Left lung (tissue), 4 donors: ENCODE measurements at regions not wholly inside any gene's neighbourhood (a gene's known extent, or its start where the extent isn't known, plus 50 kb on each side); places are given as distances from the start of the nearest gene placed in this dataset.

Experiments
- ATAC-seq: fragments of 200-7000 bp; cut with Tn5 transposase; one replicate; pipeline ENCODE4 v1.9.1; 2020; ENCODE audit warnings: moderate library complexity
- DNase-seq, 4 donors: peaks; one replicate each; pipeline ENCODE4 v3.0.0-alpha.2; 2013 to 2020
- H3K27ac ChIP-seq, 2 donors: fragments of 200-600 bp; sonication (generic) in 1 of 2; one replicate each; pipeline versions ENCODE4 v1.5.0 to v1.8.0; 2020 to 2021
- H3K27me3 ChIP-seq, 2 donors: fragments of 200-600 bp; sonication (generic) in 1 of 2; one replicate each; pipeline versions ENCODE4 v1.5.0 to v1.8.0; 2020 to 2021
- H3K36me3 ChIP-seq, 2 donors: fragments of 200-600 bp; sonication (generic) in 1 of 2; one replicate each; pipeline versions ENCODE4 v1.5.0 to v1.8.0; 2020 to 2021
- H3K4me1 ChIP-seq, 2 donors: fragments of 200-600 bp; one replicate each; pipeline ENCODE4 v1.8.0; 2021
- H3K4me3 ChIP-seq, 2 donors: fragments of 200-600 bp; sonication (generic) in 1 of 2; one replicate each; pipeline versions ENCODE4 v1.5.0 to v1.8.0; 2020 to 2021; ENCODE audit warnings: mild to moderate bottlenecking in 1 of 2
- H3K9me3 ChIP-seq, 2 donors: fragments of 200-600 bp; sonication (generic) in 1 of 2; one replicate each; pipeline versions ENCODE4 v1.5.0 to v1.8.0; 2020 to 2021
- CTCF ChIP-seq, 2 donors: fragments of 200-600 bp; sonication (generic) in 1 of 2; IDR thresholded peaks; one replicate each; pipeline versions ENCODE4 v1.5.0 to v1.8.0; 2021; ENCODE audit warnings: antibody characterized with exemption in 2 of 2
- intact Hi-C, 2 donors: fragments of 100-400 bp; cut with DNase I; formaldehyde crosslinking; loops; one replicate each; pipeline versions ENCODE4 v1.11.2 to v1.14.2; 2022
- donor health status: DM: no; HTN: yes; CAD: no.
- donor health status: DM: no; HTN: no; CAD: no.

- peak; percentile 14 for ATAC-seq
- H3K4me1 ChIP-seq: no peaks in the 10 kb centered on the region
- no peaks in the 10 kb centered on the region for H3K27me3 ChIP-seq
- H3K36me3 ChIP-seq: no peaks in the 10 kb centered on the region
- intact Hi-C loops: no loop called here
- DNase-seq: no peak
- H3K4me3 ChIP-seq: no peak overlapping the region
- H3K9me3 ChIP-seq: peaks cover 0 to 4% of the 10 kb centered on the region in 2 donors
- no peak for TF ChIP-seq CTCF (IDR thresholded peaks at IDR 0.05)
- no peak overlapping the region for H3K27ac ChIP-seq
Measured at GRCh38 chr5:98109561-98110006, 663.9 kb upstream of the RGMB start.

GRCh38 chr5:98110282-98110691 is 663.2 kb upstream of the RGMB start:
- no peaks in the 10 kb centered on the region for H3K27me3 ChIP-seq
- H3K4me3 ChIP-seq: no peak overlapping the region
- TF ChIP-seq CTCF (IDR thresholded peaks at IDR 0.05): no peak
- peaks cover 0 to 6% of the 10 kb centered on the region in 2 donors for H3K9me3 ChIP-seq
- no peak overlapping the region for H3K27ac ChIP-seq
- ATAC-seq (no peak), DNase-seq (no peak)
- no peaks in the 10 kb centered on the region for H3K36me3 ChIP-seq
- H3K4me1 ChIP-seq: no peaks in the 10 kb centered on the region
- intact Hi-C loops: no loop called here

- Histone ChIP-seq H3K36me3 (no peaks in the 10 kb centered on the region), H3K4me1 (no peaks in the 10 kb centered on the region), H3K9me3 (peaks cover 0 to 6% of the 10 kb centered on the region in 2 donors), H3K4me3 (no peak overlapping the region), H3K27me3 (no peaks in the 10 kb centered on the region), H3K27ac (no peak overlapping the region)
- no peak for DNase-seq
- no peak for ATAC-seq
- intact Hi-C loops: no loop called here
- TF ChIP-seq CTCF (IDR thresholded peaks at IDR 0.05): no peak
Measured at GRCh38 chr5:98110791-98111190, 662.7 kb upstream of the RGMB start.

GRCh38 chr5:98111686-98112085 is 661.8 kb upstream of the RGMB start:
- Histone ChIP-seq H3K27me3 (no peaks in the 10 kb centered on the region), H3K36me3 (no peaks in the 10 kb centered on the region), H3K4me1 (no peaks in the 10 kb centered on the region), H3K4me3 (no peak overlapping the region), H3K9me3 (peaks cover 0 to 6% of the 10 kb centered on the region in 2 donors), H3K27ac (no peak overlapping the region)
- DNase-seq (no peak), ATAC-seq (no peak)
- TF ChIP-seq CTCF (IDR thresholded peaks at IDR 0.05): no peak
- intact Hi-C loops: no loop called here

- no peak for ATAC-seq
- peaks cover 0 to 6% of the 10 kb centered on the region in 2 donors for H3K9me3 ChIP-seq
- H3K4me3 ChIP-seq: no peak overlapping the region
- H3K27me3 ChIP-seq: no peaks in the 10 kb centered on the region
- H3K27ac ChIP-seq: no peak overlapping the region
- no peak for TF ChIP-seq CTCF (IDR thresholded peaks at IDR 0.05)
- H3K4me1 ChIP-seq: no peaks in the 10 kb centered on the region
- DNase-seq: peak in 1 of 4 donors; percentile 37
- intact Hi-C loops: no loop called here
- H3K36me3 ChIP-seq: no peaks in the 10 kb centered on the region
Measured at GRCh38 chr5:98121036-98121936, 652.2 kb upstream of the RGMB start.
